Kidney epithelial cell (primary cell): ENCODE measurements at regions not wholly inside any gene's neighbourhood (a gene's known extent, or its start where the extent isn't known, plus 50 kb on each side); places are given as distances from the start of the nearest gene placed in this dataset.

Source experiments
- DNase-seq: peaks from one replicate; pipeline ENCODE4 v3.0.0-alpha.2; 2010; ENCODE audit warnings: low read depth
- H3K27me3 ChIP-seq: 2 replicates; pipeline ENCODE4 v1.6.0; 2011; ENCODE audit warnings: low read length; ENCODE audit not compliant: control insufficient read depth, insufficient read depth
- H3K36me3 ChIP-seq: 2 replicates; pipeline ENCODE4 v1.5.1; 2011; ENCODE audit warnings: low read length; ENCODE audit not compliant: control insufficient read depth, insufficient read depth
- H3K4me3 ChIP-seq: 2 replicates; pipeline ENCODE4 v1.5.1; 2011; ENCODE audit warnings: low read depth, mild to moderate bottlenecking, control low read depth, low read length
- TF ChIP-seq, protein P1 (sequence below): IDR thresholded peaks from 2 replicates; pipeline ENCODE4 v1.5.1; 2011; ENCODE audit warnings: mild to moderate bottlenecking, moderate library complexity, low read length, control low read depth, inconsistent platforms; ENCODE audit not compliant: insufficient read depth, poor library complexity, severe bottlenecking

- TF ChIP-seq, protein P1, sequence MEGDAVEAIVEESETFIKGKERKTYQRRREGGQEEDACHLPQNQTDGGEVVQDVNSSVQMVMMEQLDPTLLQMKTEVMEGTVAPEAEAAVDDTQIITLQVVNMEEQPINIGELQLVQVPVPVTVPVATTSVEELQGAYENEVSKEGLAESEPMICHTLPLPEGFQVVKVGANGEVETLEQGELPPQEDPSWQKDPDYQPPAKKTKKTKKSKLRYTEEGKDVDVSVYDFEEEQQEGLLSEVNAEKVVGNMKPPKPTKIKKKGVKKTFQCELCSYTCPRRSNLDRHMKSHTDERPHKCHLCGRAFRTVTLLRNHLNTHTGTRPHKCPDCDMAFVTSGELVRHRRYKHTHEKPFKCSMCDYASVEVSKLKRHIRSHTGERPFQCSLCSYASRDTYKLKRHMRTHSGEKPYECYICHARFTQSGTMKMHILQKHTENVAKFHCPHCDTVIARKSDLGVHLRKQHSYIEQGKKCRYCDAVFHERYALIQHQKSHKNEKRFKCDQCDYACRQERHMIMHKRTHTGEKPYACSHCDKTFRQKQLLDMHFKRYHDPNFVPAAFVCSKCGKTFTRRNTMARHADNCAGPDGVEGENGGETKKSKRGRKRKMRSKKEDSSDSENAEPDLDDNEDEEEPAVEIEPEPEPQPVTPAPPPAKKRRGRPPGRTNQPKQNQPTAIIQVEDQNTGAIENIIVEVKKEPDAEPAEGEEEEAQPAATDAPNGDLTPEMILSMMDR = no peak
- DNase-seq = no peak
These were observed 50.4 kb upstream of the ARHGEF7 start for GRCh38 chr13:111064661-111065060.

GRCh38 chr13:111062966-111063365 lies 52.1 kb upstream of the ARHGEF7 start:
- no peak for DNase-seq

More at GRCh38 chr13:111064661-111065060, 50.4 kb upstream of the ARHGEF7 start:
- peaks cover 8% of the 10 kb centered on the region for H3K27me3 ChIP-seq
- H3K4me3 ChIP-seq = no peak overlapping the region
- no peaks in the 10 kb centered on the region for H3K36me3 ChIP-seq

DNA sequence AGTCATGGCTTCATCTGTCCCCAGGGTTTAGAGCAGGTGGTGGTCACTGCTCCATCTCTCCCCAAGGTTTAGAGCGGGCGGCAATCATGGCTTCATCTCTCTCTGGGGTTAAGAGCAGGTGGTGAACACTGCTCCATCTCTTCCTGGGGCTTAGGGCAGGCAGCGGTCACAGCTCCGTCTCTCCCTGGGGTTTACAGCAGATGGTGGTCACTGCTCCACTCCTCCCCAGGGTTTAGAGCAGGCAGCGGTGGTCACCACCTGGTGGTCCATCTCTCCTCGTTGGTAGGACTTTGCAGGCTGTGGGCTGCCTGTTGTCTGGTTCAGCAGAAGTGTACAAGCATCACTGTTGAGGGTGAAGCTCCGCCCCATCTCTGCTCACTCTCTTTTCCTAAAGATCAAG lies 52.8 kb upstream of the ARHGEF7 start:
- Histone ChIP-seq H3K4me3 (no peak overlapping the region), H3K27me3 (peaks cover 3% of the 10 kb centered on the region), H3K36me3 (no peaks in the 10 kb centered on the region)
- TF ChIP-seq, protein P1 = no peak
- no peak for DNase-seq

More at GRCh38 chr13:111062966-111063365, 52.1 kb upstream of the ARHGEF7 start:
- Histone ChIP-seq H3K27me3 (peaks cover 3% of the 10 kb centered on the region), H3K36me3 (no peaks in the 10 kb centered on the region), H3K4me3 (no peak overlapping the region)
- TF ChIP-seq, protein P1 = no peak

GRCh38 chr13:111061358-111062045 lies 53.6 kb upstream of the ARHGEF7 start:
- TF ChIP-seq, protein P1 = no peak
- no peak for DNase-seq
- H3K27me3 ChIP-seq = peaks cover 1% of the 10 kb centered on the region
- H3K36me3 ChIP-seq = no peaks in the 10 kb centered on the region
- no peak overlapping the region for H3K4me3 ChIP-seq

DNA sequence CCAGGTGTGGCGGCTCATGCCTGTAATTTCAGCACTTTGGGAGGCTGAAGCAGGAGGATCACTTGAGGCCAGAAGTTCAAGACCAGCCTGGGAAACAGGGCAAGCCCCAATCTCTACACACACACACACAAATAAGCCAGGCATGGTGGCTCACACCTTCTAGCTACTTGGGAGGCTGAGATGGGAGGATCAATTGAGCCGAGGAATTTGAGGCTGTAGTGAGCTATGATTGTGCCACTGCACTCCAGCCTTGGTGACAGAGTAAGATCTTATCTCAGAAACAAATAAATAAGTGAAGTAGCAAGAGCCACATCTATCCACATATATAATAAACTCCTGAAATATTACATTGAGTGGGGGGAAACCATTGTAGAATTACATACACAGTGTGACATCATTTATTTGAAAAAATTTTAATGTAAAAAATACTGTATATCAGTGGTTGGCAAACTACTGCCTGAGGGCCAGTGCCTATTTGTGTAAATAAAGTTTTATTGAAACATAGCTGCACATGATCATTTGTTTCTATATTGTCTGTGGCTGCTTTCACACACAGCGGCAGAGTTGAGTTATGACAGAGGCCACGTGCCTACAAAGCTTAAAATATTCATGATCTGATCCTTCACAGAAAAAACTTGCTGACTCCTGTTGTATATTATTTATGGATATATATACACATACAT lies 54.7 kb upstream of the ARHGEF7 start:
- Histone ChIP-seq H3K4me3 (no peak overlapping the region), H3K27me3 (no peaks in the 10 kb centered on the region), H3K36me3 (no peaks in the 10 kb centered on the region)
- no peak for DNase-seq
- TF ChIP-seq, protein P1 = no peak
